Right forelimb (tissue), 1 donor: ENCODE measurements at regions not wholly inside any gene's neighbourhood (a gene's known extent, or its start where the extent isn't known, plus 50 kb on each side); places are given as distances from the start of the nearest gene placed in this dataset.
"Not testable (repeated sequence)": the region's sequence is repeated elsewhere in the genome, so short reads cannot be mapped to it uniquely, and the experiment has no call there.

Source experiments
- DNase-seq: peaks from one replicate; pipeline ENCODE4 v3.0.0-alpha.2; 2018

GRCh38 chr1:22196041-22196440 lies 53.1 kb upstream of the WNT4 start:
- DNase-seq, result no peak

DNA sequence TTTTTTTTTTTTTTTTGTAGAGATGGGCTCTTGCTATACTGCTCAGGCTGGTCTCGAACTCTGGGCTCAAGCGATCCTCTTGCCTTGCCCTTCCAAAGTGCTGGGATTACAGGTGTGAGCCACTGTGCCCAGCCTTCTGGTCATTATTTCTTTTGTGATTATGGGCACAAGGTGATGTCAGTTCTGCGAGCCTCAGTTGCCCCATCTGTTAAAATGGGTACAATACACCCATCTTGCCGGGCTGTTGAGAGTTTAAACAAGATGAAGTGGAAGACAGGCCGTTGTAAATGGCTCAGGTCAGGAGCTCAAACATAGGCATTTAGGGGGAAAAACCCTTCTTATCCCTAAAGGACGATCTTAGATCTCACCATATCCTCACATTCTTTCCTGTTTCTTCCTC lies 53.7 kb upstream of the WNT4 start:
- no peak for DNase-seq

- no peak for DNase-seq
Observed at GRCh38 chr1:22197644-22198043, 54.7 kb upstream of the WNT4 start.

GRCh38 chr1:22201023-22201422 lies 58.1 kb upstream of the WNT4 start:
- DNase-seq, result no peak

DNA sequence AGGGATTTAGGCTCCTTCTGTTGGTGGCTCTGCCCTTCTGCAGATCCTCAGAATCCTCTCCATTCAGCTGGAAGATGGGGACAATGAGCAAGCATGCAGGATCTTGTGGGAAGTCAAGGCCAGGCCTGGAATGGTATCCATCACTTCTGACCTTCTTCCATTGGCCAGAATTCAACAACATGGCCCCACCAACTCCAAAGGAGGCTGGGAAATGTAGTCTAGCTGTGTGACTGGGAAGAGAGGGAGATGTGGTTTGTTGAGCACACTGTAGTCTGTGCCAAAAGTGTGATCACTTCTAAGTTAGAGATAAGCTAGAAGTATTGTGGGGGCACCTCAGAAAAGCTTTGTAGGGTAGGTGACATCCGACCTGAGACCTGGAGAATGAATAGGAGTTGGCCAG lies 60.4 kb upstream of the WNT4 start:
- no peak for DNase-seq

DNA sequence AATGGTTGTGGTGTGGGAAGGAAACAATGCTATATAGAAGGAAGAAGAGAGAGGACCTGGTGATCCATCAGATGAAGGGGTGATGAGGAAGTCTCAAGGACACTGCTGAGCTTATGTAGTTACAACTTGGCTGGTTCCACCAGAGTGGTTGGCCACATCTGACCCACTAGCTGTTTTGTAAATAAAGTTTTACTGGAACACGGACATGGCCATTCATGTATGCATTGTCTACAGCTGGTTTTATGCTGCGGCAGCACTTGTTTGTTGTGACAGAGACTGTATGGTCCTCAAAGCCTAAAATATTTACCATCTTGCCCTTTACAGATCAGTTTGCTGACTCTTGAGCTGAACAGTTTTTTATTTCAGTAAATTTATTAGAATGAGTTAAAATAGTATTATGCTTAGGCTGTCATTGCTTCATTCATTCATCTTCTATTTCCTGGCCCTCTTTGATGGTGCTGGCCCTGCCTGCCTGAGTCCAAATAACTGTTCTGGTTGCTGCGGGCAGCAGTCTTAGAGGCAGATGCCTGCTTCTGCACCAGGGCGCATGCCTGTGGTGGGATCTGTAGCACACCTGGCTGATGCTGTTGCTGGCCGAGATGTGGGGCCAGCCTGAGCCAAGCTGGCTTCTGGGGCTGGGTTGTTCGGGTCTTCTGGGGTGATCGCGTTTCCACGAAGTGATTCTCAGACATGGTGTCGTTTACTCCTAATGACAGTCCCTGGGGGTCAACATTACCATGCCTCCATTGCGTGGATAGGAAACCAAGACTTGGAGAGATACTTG lies 61.4 kb upstream of the WNT4 start:
- no peak for DNase-seq

DNA sequence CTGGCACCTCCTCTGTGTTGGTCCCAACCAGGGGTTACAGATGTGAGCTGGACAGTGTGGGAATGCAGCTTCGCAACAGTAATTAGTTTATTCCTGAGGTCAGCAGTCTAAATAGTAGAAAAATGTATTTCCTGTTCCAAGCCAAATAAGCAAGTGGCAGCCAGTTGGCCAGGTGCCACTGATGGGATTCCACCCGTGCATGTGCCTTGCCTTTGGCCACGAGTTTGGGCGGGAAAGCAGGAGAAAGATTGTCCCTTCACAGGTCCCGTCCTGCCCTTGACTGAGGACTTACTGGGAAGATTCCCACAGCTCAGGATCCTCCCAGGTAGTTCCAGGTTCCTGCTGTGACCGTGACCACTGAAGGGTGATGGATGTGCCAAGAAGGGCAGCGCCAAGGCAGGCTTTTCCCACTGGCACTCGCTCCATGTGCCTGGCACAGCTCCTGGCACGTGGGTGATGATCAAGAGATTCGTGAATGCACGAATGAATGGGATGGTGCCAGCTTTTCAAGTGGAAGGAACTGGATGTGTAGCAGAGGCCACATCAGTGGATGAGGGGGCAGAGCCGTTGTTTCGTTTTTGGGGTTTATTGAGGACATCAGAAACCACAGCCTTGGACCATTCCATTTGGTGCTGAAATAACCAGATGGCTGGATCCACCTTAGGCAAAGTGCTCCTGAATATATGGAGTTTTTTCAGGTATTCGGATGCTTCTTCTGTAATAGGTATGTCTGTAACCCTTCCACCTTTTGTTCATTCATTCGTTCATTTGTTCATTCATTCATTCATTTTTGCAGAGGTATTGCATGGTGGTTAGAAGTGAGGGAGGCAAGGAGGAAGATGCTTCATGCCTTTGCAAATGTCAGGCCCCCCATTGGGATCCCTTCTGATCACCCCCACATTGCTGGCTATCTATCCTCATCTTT lies 62.4 kb upstream of the WNT4 start:
- no peak for DNase-seq

GRCh38 chr1:22206551-22207125 lies 63.7 kb upstream of the WNT4 start:
- DNase-seq, result no peak

- peak; percentile 76 for DNase-seq
Observed at GRCh38 chr1:22207511-22208267, 64.8 kb upstream of the WNT4 start.

- no peak for DNase-seq
Observed at GRCh38 chr1:22208268-22208972, 65.5 kb upstream of the WNT4 start.

GRCh38 chr1:22208973-22209378 lies 66.1 kb upstream of the WNT4 start:
- DNase-seq, result no peak

DNA sequence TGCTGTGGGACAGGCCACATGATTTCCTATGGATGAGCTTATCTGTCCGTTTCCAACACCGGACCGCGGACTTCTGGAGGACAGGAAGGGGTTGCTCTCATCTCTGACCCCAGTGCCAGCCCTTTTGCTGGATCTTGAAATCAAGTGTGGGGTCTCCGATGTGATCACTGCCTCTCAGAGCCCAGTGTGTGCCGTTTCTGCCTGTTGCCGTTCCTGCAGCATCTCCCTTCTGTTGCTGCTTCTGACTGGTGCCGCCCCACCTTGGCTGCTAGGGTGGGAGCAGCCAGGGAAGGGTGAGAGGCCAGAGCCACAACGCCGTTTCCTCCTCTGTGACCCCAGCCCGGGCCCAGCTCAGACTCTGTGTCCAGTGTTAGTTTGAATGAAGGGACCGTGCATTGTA lies 67.3 kb upstream of the WNT4 start:
- no peak for DNase-seq

GRCh38 chr1:22210636-22211035 lies 67.7 kb upstream of the WNT4 start:
- no peak for DNase-seq

GRCh38 chr1:22211459-22211858 lies 68.6 kb upstream of the WNT4 start:
- DNase-seq, result not testable (repeated sequence)

GRCh38 chr1:22212400-22213233 lies 69.7 kb upstream of the WNT4 start:
- DNase-seq, result no peak

- no peak for DNase-seq
Observed at GRCh38 chr1:22216210-22216883, 73.5 kb upstream of the WNT4 start.

GRCh38 chr1:22216966-22217365 lies 74.1 kb upstream of the WNT4 start:
- DNase-seq, result no peak

- DNase-seq, result no peak
Observed at GRCh38 chr1:22217811-22218460, 75.0 kb upstream of the WNT4 start.

DNA sequence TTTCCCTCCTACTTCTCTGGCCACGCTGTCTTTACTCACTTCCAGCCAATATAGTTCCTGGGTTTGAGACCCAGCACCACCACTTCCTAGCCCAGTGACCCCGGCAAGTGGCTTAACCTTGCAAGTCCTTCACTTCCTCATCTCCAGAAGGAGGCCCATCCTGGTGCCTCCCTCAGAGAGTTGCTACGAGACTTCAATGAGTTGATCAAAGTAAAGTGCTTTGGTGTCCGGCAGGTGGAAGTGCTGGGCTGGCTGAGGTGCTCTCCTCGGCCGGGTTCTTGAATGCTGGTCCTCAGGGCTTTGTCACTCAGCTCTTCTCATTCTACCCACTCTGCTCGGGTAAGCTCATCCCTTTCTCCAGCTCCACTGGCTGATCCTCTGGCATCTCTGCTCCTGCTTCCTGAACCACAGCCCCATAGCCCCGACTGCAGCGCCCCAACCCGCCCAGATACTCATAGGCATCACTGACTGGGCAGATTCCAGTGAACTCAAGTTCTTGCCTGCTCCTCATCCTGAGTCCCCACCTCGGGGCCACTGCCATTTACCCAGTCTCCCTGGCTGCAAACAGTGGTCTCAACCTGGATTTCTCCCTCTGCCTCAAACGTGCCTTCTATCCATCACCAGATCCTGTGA lies 75.8 kb upstream of the WNT4 start:
- no peak for DNase-seq
